ENCODE measurements at regions not wholly inside any gene's neighbourhood (a gene's known extent, or its start where the extent isn't known, plus 50 kb on each side); places are given as distances from the start of the nearest gene placed in this dataset.
"Not testable (repeated sequence)": the region's sequence is repeated elsewhere in the genome, so short reads cannot be mapped to it uniquely, and the experiment has no call there.

DNA sequence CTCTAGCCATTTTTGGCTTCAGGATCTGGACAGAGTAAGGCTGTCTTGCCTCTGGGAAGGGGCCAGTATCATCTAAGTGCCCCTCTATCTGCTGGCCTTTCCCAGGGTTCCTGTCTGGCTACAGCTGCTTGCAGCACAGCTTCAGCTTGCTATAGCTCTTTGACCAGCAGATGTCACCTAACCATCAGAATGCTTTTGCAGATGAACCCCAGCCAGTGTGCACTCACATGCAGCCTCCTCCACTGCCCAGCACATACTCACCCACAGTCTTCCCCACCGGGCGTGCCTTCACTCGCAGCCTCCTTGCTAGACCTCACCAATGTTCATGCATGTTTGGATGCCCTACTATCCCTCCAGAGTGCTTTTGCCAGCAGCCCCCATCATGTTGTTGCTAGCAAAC lies 769.0 kb downstream of the BRINP3 start:
- peak; percentile 35 for DNase-seq

- DNase-seq = not testable (repeated sequence)
Measured at GRCh38 chr1:189718147-189718795, 759.4 kb downstream of the BRINP3 start.

DNA sequence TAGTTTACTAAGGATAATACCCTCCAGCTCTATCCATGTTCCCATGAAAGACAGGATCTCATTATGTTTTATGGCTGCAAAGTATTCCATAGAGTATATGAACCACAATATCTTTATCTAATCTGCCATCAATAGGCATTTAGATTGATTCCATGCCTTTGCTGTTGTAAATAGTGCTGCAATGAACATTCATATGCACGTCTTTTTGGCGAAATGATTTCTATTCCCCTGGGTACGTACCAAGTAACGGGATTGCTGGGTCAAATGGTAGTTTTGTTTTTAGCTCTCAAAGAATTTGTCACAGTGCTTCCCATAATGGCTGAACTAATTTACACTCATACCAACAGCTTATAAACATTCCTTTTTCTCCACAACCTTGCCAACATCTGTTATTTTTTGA lies 750.9 kb downstream of the BRINP3 start:
- no peak for DNase-seq

DNA sequence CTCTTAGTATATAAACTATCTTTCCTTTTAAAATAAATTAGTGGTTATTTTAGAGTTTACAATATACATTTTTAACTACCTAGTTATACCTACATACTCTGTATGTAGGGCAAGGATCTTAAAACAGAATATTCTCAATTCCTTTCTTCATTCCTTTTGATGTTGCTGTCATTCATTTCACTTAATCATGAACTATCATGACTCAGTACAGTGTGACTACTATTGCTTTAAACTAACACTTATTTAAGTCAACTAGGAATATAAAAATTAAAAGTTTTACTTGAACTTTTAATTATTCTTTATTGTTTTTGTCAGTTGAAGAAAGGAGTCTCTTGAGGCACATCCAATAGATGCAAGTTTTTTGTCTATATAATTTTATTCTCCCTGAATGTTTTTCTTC lies 726.4 kb downstream of the BRINP3 start:
- no peak for DNase-seq

DNA sequence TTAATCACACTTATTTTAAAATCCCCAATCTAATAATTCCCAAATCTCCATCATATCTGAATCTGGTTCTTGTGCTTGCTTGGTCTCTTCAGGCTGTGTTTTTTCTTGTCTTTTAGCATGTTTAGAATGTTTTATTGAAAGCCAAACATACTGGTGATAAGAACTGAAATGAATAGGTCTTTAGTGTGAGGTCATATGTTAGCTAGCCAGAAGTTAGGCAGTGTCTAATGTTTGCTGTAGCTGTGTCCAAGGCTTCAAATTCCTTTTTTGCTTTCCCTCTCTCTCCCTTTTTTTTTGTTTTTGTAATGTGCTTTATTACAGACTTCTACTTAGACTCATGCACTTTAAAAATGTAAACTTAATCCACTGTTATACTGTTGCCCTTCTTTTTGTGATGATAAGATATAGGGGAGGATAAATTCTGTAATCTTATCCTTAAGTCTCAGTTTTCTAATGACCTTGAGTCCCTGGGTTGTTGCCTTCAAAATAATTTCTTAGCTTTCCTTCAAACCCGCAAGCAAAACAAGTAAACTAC lies 725.1 kb downstream of the BRINP3 start:
- no peak for DNase-seq

DNA sequence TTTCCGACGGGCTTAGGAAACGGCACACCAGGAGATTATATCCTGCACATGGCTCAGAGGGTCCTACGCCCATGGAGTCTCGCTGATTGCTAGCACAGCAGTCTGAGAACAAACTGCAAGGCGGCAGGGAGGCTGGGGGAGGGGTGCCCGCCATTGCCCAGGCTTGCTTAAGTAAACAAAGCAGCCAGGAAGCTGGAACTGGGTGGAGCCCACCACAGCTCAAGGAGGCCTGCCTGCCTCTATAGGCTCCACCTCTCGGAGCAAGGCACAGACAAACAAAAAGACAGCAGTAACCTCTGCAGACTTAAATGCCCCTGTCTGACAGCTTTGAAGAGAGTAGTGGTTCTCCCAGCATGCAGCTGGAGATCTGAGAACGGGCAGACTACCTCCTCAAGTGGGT lies 722.6 kb downstream of the BRINP3 start:
- not testable (repeated sequence) for DNase-seq

DNA sequence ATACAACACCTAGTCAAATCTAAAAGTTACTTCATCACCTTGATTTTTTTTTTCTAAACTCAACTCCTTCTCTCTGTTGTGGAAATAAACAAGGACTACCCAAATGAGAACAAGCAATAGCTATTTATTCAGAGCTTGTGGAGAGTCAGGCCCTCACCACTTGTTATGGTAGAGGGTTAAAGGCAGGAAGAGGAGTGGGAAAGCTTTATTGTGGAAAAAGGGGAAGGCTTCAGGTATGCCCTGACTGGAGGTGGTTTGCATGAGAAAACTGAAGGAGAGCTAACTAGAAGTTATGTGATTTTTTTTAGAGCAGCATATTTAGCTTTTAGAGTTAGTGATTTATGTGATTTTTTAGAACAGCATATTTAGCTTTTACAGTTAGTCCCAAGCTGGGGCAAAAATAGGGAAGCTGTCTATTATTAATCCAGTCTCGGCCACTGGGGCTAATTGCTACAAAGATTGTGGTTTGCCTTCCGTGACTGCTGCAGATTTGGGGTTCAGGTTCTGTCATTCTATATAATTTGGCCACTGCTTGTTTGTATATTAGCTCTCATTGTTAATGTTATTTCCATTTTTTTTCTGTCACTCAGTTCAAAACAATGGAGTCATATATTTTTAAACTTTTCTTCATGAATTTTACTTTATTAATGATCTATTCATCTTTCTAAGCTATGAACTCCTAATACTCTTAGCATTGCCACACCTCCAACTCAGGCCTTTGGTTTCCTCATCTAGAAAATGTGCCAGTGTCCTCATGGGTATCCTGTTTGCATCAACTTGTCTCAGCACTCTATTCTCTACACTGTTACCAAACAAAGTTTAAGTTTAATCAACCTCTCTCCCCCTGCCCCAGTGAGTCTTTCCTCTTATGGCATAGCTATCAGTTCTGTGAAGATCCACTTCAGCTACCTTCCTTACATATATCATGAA lies 713.0 kb downstream of the BRINP3 start:
- DNase-seq = no peak

DNA sequence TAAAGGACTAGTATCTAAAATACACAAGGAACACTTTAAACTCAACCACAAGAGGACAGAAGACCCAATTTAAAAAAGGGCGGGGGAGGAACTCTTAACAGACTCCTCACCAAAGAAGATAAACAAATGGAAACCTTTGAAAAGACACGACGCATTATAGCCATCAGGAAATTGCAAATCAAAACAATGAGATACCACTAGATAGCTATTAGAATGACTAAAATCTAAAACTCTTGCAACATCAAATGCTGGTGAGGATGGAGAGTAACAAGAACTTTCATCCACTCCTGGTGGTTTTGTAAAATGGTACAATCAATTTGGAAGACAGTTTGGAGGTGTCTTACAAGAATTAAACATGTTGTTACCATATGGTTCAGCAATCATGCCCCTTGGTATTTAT lies 708.2 kb downstream of the BRINP3 start:
- DNase-seq = no peak

DNA sequence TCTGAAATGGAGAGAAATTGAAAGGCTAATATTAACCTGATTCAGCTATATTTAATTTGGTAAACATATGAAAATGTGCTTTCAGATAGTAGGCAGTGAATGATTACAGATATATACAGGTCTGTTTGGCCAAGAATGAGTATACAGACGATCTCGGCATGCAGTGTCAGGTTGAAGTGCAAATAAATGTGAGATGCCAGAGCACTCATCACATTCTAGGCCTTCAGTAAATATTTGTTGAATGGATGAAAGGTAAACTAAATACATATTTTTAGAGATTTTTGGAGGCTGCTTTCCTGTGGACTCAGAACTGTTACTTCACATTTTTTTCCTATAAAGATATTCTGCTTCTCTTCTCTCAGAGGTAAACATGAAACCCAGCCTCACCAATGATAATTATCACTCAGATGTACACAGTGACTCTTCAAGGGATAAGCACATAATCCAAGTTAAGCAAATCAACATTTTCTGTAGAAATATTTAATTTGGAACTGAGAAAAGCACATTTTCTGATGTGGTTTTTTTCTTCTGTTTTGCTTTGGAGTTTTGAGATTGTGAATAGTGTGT lies 702.9 kb downstream of the BRINP3 start:
- no peak for DNase-seq

GRCh38 chr1:189775343-189775742 lies 702.3 kb downstream of the BRINP3 start:
- peak; percentile 9 for DNase-seq

GRCh38 chr1:189779034-189779433 lies 698.6 kb downstream of the BRINP3 start:
- no peak for DNase-seq

GRCh38 chr1:189782295-189782694 lies 695.4 kb downstream of the BRINP3 start:
- peak; percentile 33 for DNase-seq

DNA sequence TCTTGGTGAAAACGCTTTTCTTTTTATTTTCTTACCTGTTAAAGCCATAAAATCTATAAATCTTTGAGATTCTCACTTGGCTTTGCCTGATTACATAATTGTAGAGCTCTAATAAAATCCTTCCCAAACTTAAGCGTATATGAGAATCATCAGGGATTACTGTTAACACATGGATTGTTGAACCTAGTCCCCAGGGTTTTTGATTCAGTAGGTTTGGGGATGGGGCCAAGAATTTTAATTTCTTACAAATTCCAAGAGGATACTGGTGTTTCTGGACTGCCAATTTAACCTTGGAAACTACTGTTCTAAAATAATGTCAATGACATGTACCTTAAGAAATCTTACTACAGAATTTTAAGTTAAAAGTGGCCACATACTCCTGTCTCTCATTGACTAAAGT lies 694.2 kb downstream of the BRINP3 start:
- DNase-seq = peak; percentile 22

GRCh38 chr1:189786761-189787160 lies 690.9 kb downstream of the BRINP3 start:
- DNase-seq = no peak

DNA sequence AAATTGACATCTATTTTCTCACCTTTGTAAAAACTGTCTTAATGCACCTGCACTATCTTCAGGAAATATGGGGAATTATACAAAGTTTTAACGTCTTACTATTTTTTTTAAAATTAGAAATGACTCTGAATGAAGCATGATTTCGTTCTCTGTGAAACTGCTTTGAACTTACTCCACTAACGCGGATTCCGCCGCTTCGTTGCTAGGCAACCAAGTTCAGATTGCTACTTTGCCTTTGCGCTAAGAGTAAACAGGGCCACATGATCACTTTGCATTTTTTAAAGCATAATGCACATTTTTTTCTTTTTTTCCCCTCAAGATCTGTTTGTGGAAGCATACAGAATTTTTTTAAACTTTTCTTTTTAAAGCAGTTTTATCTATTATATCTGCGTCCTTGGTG lies 690.5 kb downstream of the BRINP3 start:
- DNase-seq = no peak

GRCh38 chr1:189790335-189790734 lies 687.3 kb downstream of the BRINP3 start:
- DNase-seq = no peak

DNA sequence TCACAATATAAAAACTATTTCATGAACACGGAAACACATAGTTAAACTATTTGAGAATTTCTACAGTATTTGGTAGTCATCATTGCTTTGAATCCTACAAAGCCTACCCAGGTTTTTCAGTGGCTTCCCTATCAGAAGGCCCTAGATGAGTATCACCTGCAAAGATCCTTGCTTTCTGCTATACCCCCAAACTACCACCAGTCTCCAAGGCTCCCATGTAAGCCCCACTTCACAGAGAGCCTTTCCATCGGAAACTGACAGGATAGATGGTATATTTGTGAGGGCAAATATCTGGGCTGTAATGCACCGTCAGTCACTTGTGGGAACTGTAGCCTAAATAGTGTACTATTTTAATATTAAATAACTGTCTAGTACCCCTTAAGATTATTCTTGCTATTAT lies 674.3 kb downstream of the BRINP3 start:
- DNase-seq = no peak

GRCh38 chr1:189804352-189804751 lies 673.3 kb downstream of the BRINP3 start:
- DNase-seq = no peak

DNA sequence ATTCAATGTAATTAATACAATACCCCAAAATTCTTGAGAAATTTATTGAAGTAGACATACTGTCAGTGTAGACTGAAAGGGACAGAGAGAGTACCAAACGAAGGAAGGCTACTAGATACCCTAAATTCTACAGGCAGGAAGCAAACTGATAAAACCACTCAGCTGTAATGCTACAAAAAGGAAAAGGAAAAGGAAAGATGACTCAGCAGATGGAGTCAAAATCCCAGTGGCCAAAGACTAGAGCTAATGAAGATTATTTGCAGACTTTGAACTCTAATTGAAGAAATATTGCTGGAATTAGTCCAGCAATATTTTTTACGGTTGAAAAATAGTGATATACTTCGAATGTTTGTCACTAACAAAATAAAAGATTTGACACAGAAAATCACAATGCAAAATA lies 671.9 kb downstream of the BRINP3 start:
- no peak for DNase-seq

GRCh38 chr1:189810639-189811038 lies 667.0 kb downstream of the BRINP3 start:
- DNase-seq = not testable (repeated sequence)

DNA sequence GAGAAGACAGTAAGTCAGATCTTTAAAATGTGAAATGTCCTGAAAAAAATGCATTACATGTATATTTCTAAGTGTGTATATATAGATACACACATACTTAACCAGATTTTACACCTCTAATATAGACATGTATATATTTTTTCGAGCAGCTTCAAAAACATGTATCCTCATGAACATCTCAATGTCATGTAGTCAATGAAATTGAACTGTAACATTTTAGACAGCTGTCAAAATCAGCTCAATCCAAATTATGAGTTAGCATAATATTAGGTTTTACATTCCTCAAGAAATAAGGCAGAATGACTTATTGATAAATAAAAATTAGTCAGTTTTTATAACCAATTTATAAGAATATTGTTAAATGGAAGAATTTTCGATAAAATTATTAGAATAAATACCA lies 665.7 kb downstream of the BRINP3 start:
- DNase-seq = no peak

GRCh38 chr1:189816558-189816957 lies 661.1 kb downstream of the BRINP3 start:
- DNase-seq = no peak

- DNase-seq = no peak
Measured at GRCh38 chr1:189819751-189820150, 657.9 kb downstream of the BRINP3 start.

DNA sequence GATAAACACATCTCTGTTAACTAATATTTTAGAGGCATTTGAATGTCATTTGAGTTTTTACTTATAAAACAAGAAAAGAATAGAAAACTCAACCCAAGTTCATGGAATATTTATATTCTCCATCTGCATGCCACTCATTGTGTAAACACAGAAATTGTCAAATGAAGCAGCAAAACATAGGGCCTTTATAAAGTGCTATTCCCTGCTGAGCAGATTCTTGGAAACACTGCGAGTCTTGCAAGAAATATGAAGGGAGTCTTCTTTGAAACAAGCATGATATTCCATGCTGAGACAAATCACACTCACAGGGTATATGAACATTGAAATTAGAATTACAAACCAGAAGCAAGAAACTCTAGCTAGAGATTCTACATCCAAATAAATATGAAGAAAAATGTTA lies 655.8 kb downstream of the BRINP3 start:
- peak; percentile 29 for DNase-seq
